ENCODE measurements at regions not wholly inside any gene's neighbourhood (a gene's known extent, or its start where the extent isn't known, plus 50 kb on each side); places are given as distances from the start of the nearest gene placed in this dataset.

GRCh38 chr10:62964026-62964425, 147.9 kb upstream of the EGR2 start:
- POLR2A ChIA-PET, result interaction anchor here (0.8 kb wide), 1 partner anchor 54 kb away, joined by 3 read pairs; no protein-coding TSS in a partner anchor
- CTCF ChIA-PET, result no interaction called here
- WGBS (ENCODE audit: insufficient coverage), result no CpG with 5 or more reads among the region's 4 CpGs
- DNase-seq, result no peak
- Histone ChIP-seq H3K4me1 (ENCODE audit: control extremely low read depth in 1 of 4, control insufficient read depth in 4 of 4, insufficient read depth in 4 of 4, low read length in 3 of 4) (no peaks in the 10 kb centered on the region), H3K27ac (ENCODE audit: insufficient read depth in 1 of 2, low read depth in 1 of 2, low read length in 2 of 2, poor library complexity in 1 of 2, severe bottlenecking in 2 of 2) (no peak overlapping the region), H3K9me3 (ENCODE audit: control extremely low read depth in 1 of 5, control insufficient read depth in 4 of 5, insufficient read depth in 2 of 5, low read depth in 1 of 5, low read length in 4 of 5) (no peaks in the 10 kb centered on the region), H3K36me3 (ENCODE audit: control insufficient read depth in 4 of 4, insufficient read depth in 4 of 4, low read length in 3 of 4) (no peaks in the 10 kb centered on the region), H3K27me3 (replicated peaks in 2 of 5; ENCODE audit: control insufficient read depth in 4 of 5, insufficient read depth in 5 of 5, low read length in 4 of 5) (peaks cover 0 to 4% (median 0%) of the 10 kb centered on the region in 5 experiments), H3K4me3 (ENCODE audit: control insufficient read depth in 1 of 7, extremely low read depth in 1 of 7, insufficient read depth in 4 of 7, low read depth in 2 of 7, low read length in 6 of 7) (no peak overlapping the region)

- H3K9me3 ChIP-seq (ENCODE audit: control extremely low read depth in 1 of 5, control insufficient read depth in 4 of 5, insufficient read depth in 2 of 5, low read depth in 1 of 5, low read length in 4 of 5), result no peaks in the 10 kb centered on the region
- H3K27me3 ChIP-seq (replicated peaks in 2 of 5; ENCODE audit: control insufficient read depth in 4 of 5, insufficient read depth in 5 of 5, low read length in 4 of 5), result peaks cover 0 to 4% (median 0%) of the 10 kb centered on the region in 5 experiments
- ChIA-PET CTCF (no interaction called here), POLR2A (no interaction called here)
- no peaks in the 10 kb centered on the region for H3K4me1 ChIP-seq (ENCODE audit: control extremely low read depth in 1 of 4, control insufficient read depth in 4 of 4, insufficient read depth in 4 of 4, low read length in 3 of 4)
- DNase-seq, result no peak
- no peak overlapping the region for H3K4me3 ChIP-seq (ENCODE audit: control insufficient read depth in 1 of 7, extremely low read depth in 1 of 7, insufficient read depth in 4 of 7, low read depth in 2 of 7, low read length in 6 of 7)
- 81% methylated on average over 2 of the region's 3 CpGs for WGBS (ENCODE audit: insufficient coverage)
- H3K27ac ChIP-seq (ENCODE audit: insufficient read depth in 1 of 2, low read depth in 1 of 2, low read length in 2 of 2, poor library complexity in 1 of 2, severe bottlenecking in 2 of 2), result no peak overlapping the region
- H3K36me3 ChIP-seq (ENCODE audit: control insufficient read depth in 4 of 4, insufficient read depth in 4 of 4, low read length in 3 of 4), result no peaks in the 10 kb centered on the region
Measured at GRCh38 chr10:62961951-62962523, 145.9 kb upstream of the EGR2 start.

GRCh38 chr10:62960416-62960815, 144.2 kb upstream of the EGR2 start:
- ChIA-PET CTCF (no interaction called here), POLR2A (no interaction called here)
- Histone ChIP-seq H3K27ac (ENCODE audit: insufficient read depth in 1 of 2, low read depth in 1 of 2, low read length in 2 of 2, poor library complexity in 1 of 2, severe bottlenecking in 2 of 2) (no peak overlapping the region), H3K9me3 (ENCODE audit: control extremely low read depth in 1 of 5, control insufficient read depth in 4 of 5, insufficient read depth in 2 of 5, low read depth in 1 of 5, low read length in 4 of 5) (no peaks in the 10 kb centered on the region), H3K36me3 (ENCODE audit: control insufficient read depth in 4 of 4, insufficient read depth in 4 of 4, low read length in 3 of 4) (no peaks in the 10 kb centered on the region), H3K4me1 (ENCODE audit: control extremely low read depth in 1 of 4, control insufficient read depth in 4 of 4, insufficient read depth in 4 of 4, low read length in 3 of 4) (no peaks in the 10 kb centered on the region), H3K27me3 (replicated peaks in 2 of 5; ENCODE audit: control insufficient read depth in 4 of 5, insufficient read depth in 5 of 5, low read length in 4 of 5) (peaks cover 0 to 4% (median 0%) of the 10 kb centered on the region in 5 experiments), H3K4me3 (ENCODE audit: control insufficient read depth in 1 of 7, extremely low read depth in 1 of 7, insufficient read depth in 4 of 7, low read depth in 2 of 7, low read length in 6 of 7) (no peak overlapping the region)
- WGBS (ENCODE audit: insufficient coverage), result 92% methylated on average over 5 of the region's 9 CpGs
- DNase-seq, result no peak

- H3K4me3 ChIP-seq (ENCODE audit: control insufficient read depth in 1 of 7, extremely low read depth in 1 of 7, insufficient read depth in 4 of 7, low read depth in 2 of 7, low read length in 6 of 7), result no peak overlapping the region
Measured at GRCh38 chr10:62959553-62959952, 143.4 kb upstream of the EGR2 start.

GRCh38 chr10:62958980-62959379, 142.8 kb upstream of the EGR2 start:
- ChIA-PET POLR2A (no interaction called here), CTCF (no interaction called here)
- no peak for DNase-seq
- 100% methylated on average over 1 of the region's 1 CpG for WGBS (ENCODE audit: insufficient coverage)
- Histone ChIP-seq H3K36me3 (ENCODE audit: control insufficient read depth in 4 of 4, insufficient read depth in 4 of 4, low read length in 3 of 4) (no peaks in the 10 kb centered on the region), H3K27ac (ENCODE audit: insufficient read depth in 1 of 2, low read depth in 1 of 2, low read length in 2 of 2, poor library complexity in 1 of 2, severe bottlenecking in 2 of 2) (no peak overlapping the region), H3K27me3 (replicated peaks in 2 of 5; ENCODE audit: control insufficient read depth in 4 of 5, insufficient read depth in 5 of 5, low read length in 4 of 5) (peaks cover 0 to 4% (median 0%) of the 10 kb centered on the region in 5 experiments), H3K9me3 (ENCODE audit: control extremely low read depth in 1 of 5, control insufficient read depth in 4 of 5, insufficient read depth in 2 of 5, low read depth in 1 of 5, low read length in 4 of 5) (no peaks in the 10 kb centered on the region), H3K4me3 (ENCODE audit: control insufficient read depth in 1 of 7, extremely low read depth in 1 of 7, insufficient read depth in 4 of 7, low read depth in 2 of 7, low read length in 6 of 7) (no peak overlapping the region), H3K4me1 (ENCODE audit: control extremely low read depth in 1 of 4, control insufficient read depth in 4 of 4, insufficient read depth in 4 of 4, low read length in 3 of 4) (no peaks in the 10 kb centered on the region)

More at GRCh38 chr10:62959553-62959952, 143.4 kb upstream of the EGR2 start:
- peaks cover 0 to 4% (median 0%) of the 10 kb centered on the region in 5 experiments for H3K27me3 ChIP-seq (replicated peaks in 2 of 5; ENCODE audit: control insufficient read depth in 4 of 5, insufficient read depth in 5 of 5, low read length in 4 of 5)
- H3K9me3 ChIP-seq (ENCODE audit: control extremely low read depth in 1 of 5, control insufficient read depth in 4 of 5, insufficient read depth in 2 of 5, low read depth in 1 of 5, low read length in 4 of 5), result no peaks in the 10 kb centered on the region
- no peaks in the 10 kb centered on the region for H3K4me1 ChIP-seq (ENCODE audit: control extremely low read depth in 1 of 4, control insufficient read depth in 4 of 4, insufficient read depth in 4 of 4, low read length in 3 of 4)
- no peak overlapping the region for H3K27ac ChIP-seq (ENCODE audit: insufficient read depth in 1 of 2, low read depth in 1 of 2, low read length in 2 of 2, poor library complexity in 1 of 2, severe bottlenecking in 2 of 2)
- CTCF ChIA-PET, result interaction anchor here (0.6 kb wide), 1 partner anchor 324 kb away, joined by 3 read pairs; no protein-coding TSS in a partner anchor
- 77% methylated on average over 5 of the region's 5 CpGs for WGBS (ENCODE audit: insufficient coverage)
- H3K36me3 ChIP-seq (ENCODE audit: control insufficient read depth in 4 of 4, insufficient read depth in 4 of 4, low read length in 3 of 4), result no peaks in the 10 kb centered on the region
- no peak for DNase-seq
- POLR2A ChIA-PET, result no interaction called here

GRCh38 chr10:62946278-62946677, 130.1 kb upstream of the EGR2 start:
- no peaks in the 10 kb centered on the region for H3K27me3 ChIP-seq (replicated peaks in 2 of 5; ENCODE audit: control insufficient read depth in 4 of 5, insufficient read depth in 5 of 5, low read length in 4 of 5)
- POLR2A ChIA-PET, result no interaction called here
- 90% methylated on average over 3 of the region's 3 CpGs for WGBS (ENCODE audit: insufficient coverage)

GRCh38 chr10:62939698-62940097, 123.5 kb upstream of the EGR2 start:
- ChIA-PET POLR2A (no interaction called here), CTCF (no interaction called here)
- Histone ChIP-seq H3K9me3 (ENCODE audit: control extremely low read depth in 1 of 5, control insufficient read depth in 4 of 5, insufficient read depth in 2 of 5, low read depth in 1 of 5, low read length in 4 of 5) (peaks cover 0 to 2% (median 0%) of the 10 kb centered on the region in 5 experiments), H3K27ac (ENCODE audit: insufficient read depth in 1 of 2, low read depth in 1 of 2, low read length in 2 of 2, poor library complexity in 1 of 2, severe bottlenecking in 2 of 2) (no peak overlapping the region), H3K4me1 (ENCODE audit: control extremely low read depth in 1 of 4, control insufficient read depth in 4 of 4, insufficient read depth in 4 of 4, low read length in 3 of 4) (no peaks in the 10 kb centered on the region), H3K36me3 (ENCODE audit: control insufficient read depth in 4 of 4, insufficient read depth in 4 of 4, low read length in 3 of 4) (no peaks in the 10 kb centered on the region), H3K27me3 (replicated peaks in 2 of 5; ENCODE audit: control insufficient read depth in 4 of 5, insufficient read depth in 5 of 5, low read length in 4 of 5) (no peaks in the 10 kb centered on the region), H3K4me3 (ENCODE audit: control insufficient read depth in 1 of 7, extremely low read depth in 1 of 7, insufficient read depth in 4 of 7, low read depth in 2 of 7, low read length in 6 of 7) (no peak overlapping the region)
- WGBS (ENCODE audit: insufficient coverage), result 95% methylated on average over 2 of the region's 2 CpGs
- no peak for DNase-seq

More at GRCh38 chr10:62946278-62946677, 130.1 kb upstream of the EGR2 start:
- Histone ChIP-seq H3K9me3 (ENCODE audit: control extremely low read depth in 1 of 5, control insufficient read depth in 4 of 5, insufficient read depth in 2 of 5, low read depth in 1 of 5, low read length in 4 of 5) (peaks cover 0 to 2% (median 0%) of the 10 kb centered on the region in 5 experiments), H3K4me1 (ENCODE audit: control extremely low read depth in 1 of 4, control insufficient read depth in 4 of 4, insufficient read depth in 4 of 4, low read length in 3 of 4) (no peaks in the 10 kb centered on the region), H3K36me3 (ENCODE audit: control insufficient read depth in 4 of 4, insufficient read depth in 4 of 4, low read length in 3 of 4) (no peaks in the 10 kb centered on the region), H3K4me3 (ENCODE audit: control insufficient read depth in 1 of 7, extremely low read depth in 1 of 7, insufficient read depth in 4 of 7, low read depth in 2 of 7, low read length in 6 of 7) (no peak overlapping the region), H3K27ac (ENCODE audit: insufficient read depth in 1 of 2, low read depth in 1 of 2, low read length in 2 of 2, poor library complexity in 1 of 2, severe bottlenecking in 2 of 2) (no peak overlapping the region)
- CTCF ChIA-PET, result no interaction called here
- no peak for DNase-seq

Data from common myeloid progenitor, CD34-positive (primary cell).